Endothelial cell of umbilical vein (primary cell): ENCODE measurements at regions not wholly inside any gene's neighbourhood (a gene's known extent, or its start where the extent isn't known, plus 50 kb on each side); places are given as distances from the start of the nearest gene placed in this dataset.

Experiments used
- BruUV-seq: library from RNA; stranded (reverse); fragments of 400-500 nt; replicated peaks from 2 replicates; lab custom pipeline; 2021; lab: Mats Ljungman, UMichigan
- CTCF ChIA-PET: fragments of 300-600, 350-600 bp; sonication (Branson Sonifier 250); formaldehyde crosslinking; loops from one replicate; lab custom pipeline; 2021; ENCODE audit warnings: antibody characterized with exemption, inconsistent platforms; lab: Charles Lee
- POLR2A ChIA-PET: fragments of 300-600, 350-600 bp; sonication (Branson Sonifier 250); formaldehyde crosslinking; loops from one replicate; lab custom pipeline; 2021; ENCODE audit warnings: antibody characterized with exemption, inconsistent platforms; lab: Charles Lee
- DNase-seq: peaks from one replicate; pipeline ENCODE4 v3.0.0-alpha.2; 2011; ENCODE audit warnings: low read depth, low spot score
- FAIRE-seq: peaks from 2 replicates; lab custom pipeline; 2011; peaks lifted over from hg19 to GRCh38; lab: Jason Lieb, UNC
- H2AFZ ChIP-seq: 2 replicates; pipeline ENCODE4 v1.6.0; 2012; ENCODE audit warnings: low read depth, low read length, control low read depth, inconsistent platforms
- H3K27ac ChIP-seq: 2 replicates; pipeline ENCODE4 v1.5.1; 2011; ENCODE audit warnings: low read depth, mild to moderate bottlenecking, control low read depth, low read length, moderate library complexity; ENCODE audit not compliant: insufficient read depth
- H3K27me3 ChIP-seq, 2 experiments: 2 replicates each; pipeline versions ENCODE4 v1.6.0 to v1.6.1; 2011; ENCODE audit warnings: low read length in 2 of 2, mixed read lengths in 1 of 2; ENCODE audit not compliant: control insufficient read depth in 2 of 2, insufficient read depth in 2 of 2
- H3K36me3 ChIP-seq, 2 experiments: 2 replicates in 1 of 2; 3 replicates in 1 of 2; pipeline ENCODE4 v1.5.1; 2011; ENCODE audit warnings: low read length in 2 of 2, mild to moderate bottlenecking in 1 of 2, moderate library complexity in 1 of 2; ENCODE audit not compliant: control insufficient read depth in 2 of 2, insufficient read depth in 2 of 2; ENCODE audit errors: extremely low read depth in 1 of 2
- H3K4me1 ChIP-seq: 3 replicates; pipeline ENCODE4 v1.5.1; 2011; ENCODE audit warnings: mild to moderate bottlenecking, low read length; ENCODE audit not compliant: control insufficient read depth, insufficient read depth; ENCODE audit errors: extremely low read depth
- H3K4me2 ChIP-seq: 2 replicates; pipeline ENCODE4 v1.6.1; 2011; ENCODE audit warnings: low read length, control low read depth, mixed read lengths; ENCODE audit not compliant: insufficient read depth
- H3K4me3 ChIP-seq, 3 experiments: fragments of 200-600 bp in 1 of 3; sonication (generic), shearing (Covaris generic) in 1 of 3; replicated peaks in 1 of 3; 2 replicates each; pipeline ENCODE4 v1.5.1; 2011 to 2016; ENCODE audit warnings: control low read depth in 3 of 3, low read length in 3 of 3, mild to moderate bottlenecking in 2 of 3, inconsistent platforms in 1 of 3, low read depth in 1 of 3, moderate library complexity in 1 of 3; ENCODE audit not compliant: insufficient read depth in 1 of 3
- H3K79me2 ChIP-seq: 2 replicates; pipeline ENCODE4 v1.6.0; 2012; ENCODE audit warnings: low read length, inconsistent platforms; ENCODE audit not compliant: control insufficient read depth, insufficient read depth
- H3K9ac ChIP-seq: replicated peaks from 2 replicates; pipeline ENCODE3; 2011; ENCODE audit warnings: low read length, control low read depth; ENCODE audit not compliant: insufficient read depth; ENCODE audit errors: extremely low read depth
- H3K9me1 ChIP-seq: replicated peaks from 3 replicates; pipeline ENCODE4 v1.6.0; 2011; ENCODE audit warnings: mild to moderate bottlenecking, low read length; ENCODE audit not compliant: control insufficient read depth, insufficient read depth; ENCODE audit errors: extremely low read depth
- H3K9me3 ChIP-seq: replicated peaks from 2 replicates; pipeline ENCODE4 v1.5.1; 2012; ENCODE audit warnings: low read length, inconsistent platforms; ENCODE audit not compliant: control insufficient read depth, insufficient read depth
- H4K20me1 ChIP-seq: replicated peaks from 2 replicates; pipeline ENCODE3; 2011; ENCODE audit warnings: mild to moderate bottlenecking, low read length; ENCODE audit not compliant: control insufficient read depth, insufficient read depth; ENCODE audit errors: extremely low read depth
- CTCF ChIP-seq, 2 donors: IDR thresholded peaks; 1 replicate in 1 of 2; 2 replicates in 1 of 2; pipeline ENCODE4 v1.5.1; 2011; ENCODE audit warnings: low read length in 2 of 2, mild to moderate bottlenecking in 2 of 2, moderate library complexity in 2 of 2, control low read depth in 1 of 2, inconsistent platforms in 1 of 2, low read depth in 1 of 2; ENCODE audit not compliant: insufficient read depth in 1 of 2; ENCODE audit errors: extremely low read depth in 1 of 2
- EZH2 ChIP-seq: IDR thresholded peaks from 2 replicates; pipeline ENCODE4 v1.6.1; 2012; ENCODE audit warnings: borderline replicate concordance, low read depth, mild to moderate bottlenecking, moderate library complexity, low read length, inconsistent platforms; ENCODE audit not compliant: severe bottlenecking
- FOS ChIP-seq: IDR thresholded peaks from 2 replicates; pipeline ENCODE4 v1.6.1; 2011; ENCODE audit warnings: mild to moderate bottlenecking, low read length, moderate library complexity, borderline replicate concordance; ENCODE audit not compliant: insufficient read depth
- GATA2 ChIP-seq: IDR thresholded peaks from 2 replicates; pipeline ENCODE4 v1.7.0; 2011; ENCODE audit warnings: low read depth, mild to moderate bottlenecking, moderate library complexity, mixed read lengths, low read length; ENCODE audit not compliant: insufficient read length, insufficient read depth
- JUN ChIP-seq: IDR thresholded peaks from 2 replicates; pipeline ENCODE4 v1.6.1; 2011; ENCODE audit warnings: borderline replicate concordance, low read depth; ENCODE audit not compliant: insufficient read length, insufficient read depth
- MAX ChIP-seq: IDR thresholded peaks from 2 replicates; pipeline ENCODE4 v1.6.1; 2011; ENCODE audit not compliant: insufficient read depth, insufficient read length
- MYC ChIP-seq: IDR thresholded peaks from one replicate; pipeline ENCODE4 v1.6.1; 2011; ENCODE audit warnings: mild to moderate bottlenecking, low read depth, low read length
- POLR2A ChIP-seq: IDR thresholded peaks from 2 replicates; pipeline ENCODE4 v1.6.1; 2012; ENCODE audit warnings: low read depth, mild to moderate bottlenecking, control low read depth, low read length
- POLR2AphosphoS5 ChIP-seq: IDR thresholded peaks from 2 replicates; pipeline ENCODE4 v1.6.1; 2012; ENCODE audit warnings: low read depth, mild to moderate bottlenecking, control low read depth, low read length, moderate library complexity; ENCODE audit not compliant: insufficient read depth
- dilution Hi-C: fragments of 300-500 bp; cut with MboI; formaldehyde crosslinking; loops from one replicate; pipeline ENCODE4 v1.15.0; 2019; ENCODE audit warnings: low sequenced_read_pairs; ENCODE audit not compliant: extremely low pct_ligation_motif_present
- intact Hi-C: fragments of 100-400 bp; cut with micrococcal nuclease; formaldehyde crosslinking; loops from one replicate; pipeline ENCODE4 v1.10.0; 2022

- Histone ChIP-seq H3K9ac (no peak overlapping the region), H3K4me3 (no peak overlapping the region), H3K79me2 (no peaks in the 10 kb centered on the region), H3K4me1 (no peaks in the 10 kb centered on the region), H3K27me3 (no peaks in the 10 kb centered on the region), H3K36me3 (no peaks in the 10 kb centered on the region), H2AFZ (no peak overlapping the region), H4K20me1 (no peaks in the 10 kb centered on the region), H3K27ac (no peak overlapping the region), H3K4me2 (no peak overlapping the region), H3K9me1 (no peaks in the 10 kb centered on the region), H3K9me3 (no peaks in the 10 kb centered on the region)
- CTCF ChIA-PET, result no interaction called here
- TF ChIP-seq CTCF (IDR thresholded peaks at IDR 0.05; ENCODE audit: extremely low read depth in 1 of 2, insufficient read depth in 1 of 2, low read depth in 1 of 2, low read length in 2 of 2) (no peak), POLR2A (no peak), JUN (no peak), POLR2AphosphoS5 (no peak)
- BruUV-seq, result no TSS peak
- POLR2A ChIA-PET, result no interaction called here
- intact Hi-C loops, result no loop called here
- dilution Hi-C loops, result no loop called here
- FAIRE-seq, result no peak
- DNase-seq, result no peak
Observed at GRCh38 chr18:11437046-11437445, 172.3 kb upstream of the SLC35G4 start.

GRCh38 chr18:11432360-11432811 is 177.0 kb upstream of the SLC35G4 start:
- H3K9me1 ChIP-seq, result no peaks in the 10 kb centered on the region
- no peaks in the 10 kb centered on the region for H3K27me3 ChIP-seq
- intact Hi-C loops, result no loop called here
- no peaks in the 10 kb centered on the region for H3K79me2 ChIP-seq
- CTCF ChIA-PET, result no interaction called here
- H3K4me1 ChIP-seq, result no peaks in the 10 kb centered on the region
- H3K36me3 ChIP-seq, result no peaks in the 10 kb centered on the region
- POLR2A ChIA-PET, result no interaction called here
- no peak overlapping the region for H3K9ac ChIP-seq
- no peak for TF ChIP-seq CTCF (IDR thresholded peaks at IDR 0.05; ENCODE audit: extremely low read depth in 1 of 2, insufficient read depth in 1 of 2, low read depth in 1 of 2, low read length in 2 of 2)
- TF ChIP-seq GATA2, result no peak
- TF ChIP-seq EZH2, result no peak
- TF ChIP-seq FOS, result no peak
- TF ChIP-seq MAX, result no peak
- TF ChIP-seq JUN, result no peak
- TF ChIP-seq POLR2A, result no peak
- TF ChIP-seq MYC, result no peak
- TF ChIP-seq POLR2AphosphoS5, result no peak
- H2AFZ ChIP-seq, result no peak overlapping the region
- no peak overlapping the region for H3K4me3 ChIP-seq
- no peaks in the 10 kb centered on the region for H4K20me1 ChIP-seq
- dilution Hi-C loops, result no loop called here
- H3K27ac ChIP-seq, result no peak overlapping the region
- no peak overlapping the region for H3K4me2 ChIP-seq
- no TSS peak for BruUV-seq
- DNase-seq (no peak), FAIRE-seq (no peak)
- no peaks in the 10 kb centered on the region for H3K9me3 ChIP-seq
